ENCODE measurements at regions not wholly inside any gene's neighbourhood (a gene's known extent, or its start where the extent isn't known, plus 50 kb on each side); places are given as distances from the start of the nearest gene placed in this dataset.

DNA sequence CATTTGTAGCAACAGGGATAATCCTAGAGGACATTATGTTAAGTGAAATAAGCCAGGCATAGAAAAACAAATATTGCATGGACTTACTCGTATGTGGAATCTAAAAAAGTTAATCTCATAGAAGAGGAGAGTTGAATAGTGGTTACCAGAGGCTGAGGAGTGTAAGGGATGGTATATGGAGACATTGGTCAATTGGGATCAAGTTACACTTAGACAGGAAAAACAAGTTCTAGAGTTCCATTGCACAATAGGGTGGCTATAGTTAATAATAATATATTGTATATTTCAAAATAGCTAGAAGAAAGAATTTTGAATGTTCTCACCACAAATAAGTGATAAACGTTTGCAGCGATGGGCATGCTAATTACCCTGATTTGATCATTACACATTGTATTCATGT is 354.6 kb downstream of the SEC16B start:
- H3K4me1 ChIP-seq, result peaks cover 0 to 1% (median 0%) of the 10 kb centered on the region in 4 donors
- 74 to 88% (median 77%) methylated on average over 3 of the region's 3 CpGs for WGBS, 5 donors
- DNase-seq, result no peak
- no peaks in the 10 kb centered on the region for H3K36me3 ChIP-seq
- no peaks in the 10 kb centered on the region for H3K9me3 ChIP-seq
- no peak overlapping the region for H3K4me3 ChIP-seq
- H3K27ac ChIP-seq, result no peak overlapping the region
- TF ChIP-seq, protein P1, sequence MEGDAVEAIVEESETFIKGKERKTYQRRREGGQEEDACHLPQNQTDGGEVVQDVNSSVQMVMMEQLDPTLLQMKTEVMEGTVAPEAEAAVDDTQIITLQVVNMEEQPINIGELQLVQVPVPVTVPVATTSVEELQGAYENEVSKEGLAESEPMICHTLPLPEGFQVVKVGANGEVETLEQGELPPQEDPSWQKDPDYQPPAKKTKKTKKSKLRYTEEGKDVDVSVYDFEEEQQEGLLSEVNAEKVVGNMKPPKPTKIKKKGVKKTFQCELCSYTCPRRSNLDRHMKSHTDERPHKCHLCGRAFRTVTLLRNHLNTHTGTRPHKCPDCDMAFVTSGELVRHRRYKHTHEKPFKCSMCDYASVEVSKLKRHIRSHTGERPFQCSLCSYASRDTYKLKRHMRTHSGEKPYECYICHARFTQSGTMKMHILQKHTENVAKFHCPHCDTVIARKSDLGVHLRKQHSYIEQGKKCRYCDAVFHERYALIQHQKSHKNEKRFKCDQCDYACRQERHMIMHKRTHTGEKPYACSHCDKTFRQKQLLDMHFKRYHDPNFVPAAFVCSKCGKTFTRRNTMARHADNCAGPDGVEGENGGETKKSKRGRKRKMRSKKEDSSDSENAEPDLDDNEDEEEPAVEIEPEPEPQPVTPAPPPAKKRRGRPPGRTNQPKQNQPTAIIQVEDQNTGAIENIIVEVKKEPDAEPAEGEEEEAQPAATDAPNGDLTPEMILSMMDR (IDR thresholded peaks at IDR 0.05), result no peak
- TF ChIP-seq POLR2A (IDR thresholded peaks at IDR 0.05) (no peak), POLR2AphosphoS5 (IDR thresholded peaks at IDR 0.05) (no peak), EP300 (IDR thresholded peaks at IDR 0.05) (no peak)
- H3K27me3 ChIP-seq, result no peaks in the 10 kb centered on the region
- intact Hi-C loops (cut with DNase I; ENCODE audit: low total_unique reads), result no loop called here

GRCh38 chr1:177611402-177611801 is 358.5 kb downstream of the SEC16B start:
- TF ChIP-seq POLR2AphosphoS5 (IDR thresholded peaks at IDR 0.05), result no peak
- no peak for TF ChIP-seq EP300 (IDR thresholded peaks at IDR 0.05)
- TF ChIP-seq POLR2A (IDR thresholded peaks at IDR 0.05), result no peak
- TF ChIP-seq, protein P1 (IDR thresholded peaks at IDR 0.05), result no peak
- no peaks in the 10 kb centered on the region for H3K9me3 ChIP-seq
- no peaks in the 10 kb centered on the region for H3K27me3 ChIP-seq
- H3K4me1 ChIP-seq, result no peaks in the 10 kb centered on the region
- DNase-seq, result no peak
- H3K4me3 ChIP-seq, result no peak overlapping the region
- 79 to 97% (median 85%) methylated on average over 1 of the region's 1 CpG for WGBS, 5 donors
- intact Hi-C loops (cut with DNase I; ENCODE audit: low total_unique reads), result no loop called here
- H3K36me3 ChIP-seq, result no peaks in the 10 kb centered on the region
- no peak overlapping the region for H3K27ac ChIP-seq

GRCh38 chr1:177609953-177610352 is 359.9 kb downstream of the SEC16B start:
- no peaks in the 10 kb centered on the region for H3K27me3 ChIP-seq
- no peaks in the 10 kb centered on the region for H3K36me3 ChIP-seq
- no peaks in the 10 kb centered on the region for H3K9me3 ChIP-seq
- no peak overlapping the region for H3K4me3 ChIP-seq
- intact Hi-C loops (cut with DNase I; ENCODE audit: low total_unique reads), result no loop called here
- H3K27ac ChIP-seq, result no peak overlapping the region
- no peak for DNase-seq
- H3K4me1 ChIP-seq, result no peaks in the 10 kb centered on the region
- WGBS, 5 donors, result 72 to 82% (median 72%) methylated on average over 2 of the region's 2 CpGs
- no peak for TF ChIP-seq EP300 (IDR thresholded peaks at IDR 0.05)
- no peak for TF ChIP-seq POLR2A (IDR thresholded peaks at IDR 0.05)
- TF ChIP-seq POLR2AphosphoS5 (IDR thresholded peaks at IDR 0.05), result no peak
- TF ChIP-seq, protein P1 (IDR thresholded peaks at IDR 0.05), result no peak

GRCh38 chr1:177600936-177601335 is 368.9 kb downstream of the SEC16B start:
- H3K27me3 ChIP-seq, result no peaks in the 10 kb centered on the region
- H3K4me3 ChIP-seq, result no peak overlapping the region
- TF ChIP-seq, protein P1 (IDR thresholded peaks at IDR 0.05), result no peak
- peak in 1 of 3 donors; percentile 15 for TF ChIP-seq POLR2AphosphoS5 (IDR thresholded peaks at IDR 0.05)
- H3K27ac ChIP-seq, result no peak overlapping the region
- 40 to 57% (median 54%) methylated on average over 1 of the region's 1 CpG for WGBS, 5 donors
- intact Hi-C loops (cut with DNase I; ENCODE audit: low total_unique reads), result no loop called here
- DNase-seq, result peak in 1 of 2 donors; percentile 74
- peaks cover 0 to 12% (median 3%) of the 10 kb centered on the region in 4 donors for H3K4me1 ChIP-seq
- H3K9me3 ChIP-seq, result no peaks in the 10 kb centered on the region
- no peaks in the 10 kb centered on the region for H3K36me3 ChIP-seq
